Body of pancreas (tissue), 4 donors: ENCODE measurements at regions not wholly inside any gene's neighbourhood (a gene's known extent, or its start where the extent isn't known, plus 50 kb on each side); places are given as distances from the start of the nearest gene placed in this dataset.

ENCODE experiments used
- POLR2A ChIP-seq, 3 donors: fragments of 450-650 bp; IDR thresholded peaks; one replicate each; pipeline ENCODE4 v1.6.1; 2016; ENCODE audit warnings: antibody characterized with exemption in 3 of 3, mild to moderate bottlenecking in 2 of 3
- TF ChIP-seq, protein P1 (sequence below), 7 experiments: fragments of 450-650 bp in 4 of 7; fragments of 200-600 bp in 3 of 7; sonication (generic) in 3 of 7; IDR thresholded peaks; one replicate each; pipeline ENCODE4 v1.5.1; 2016 to 2019; ENCODE audit warnings: antibody characterized with exemption in 7 of 7

DNA sequence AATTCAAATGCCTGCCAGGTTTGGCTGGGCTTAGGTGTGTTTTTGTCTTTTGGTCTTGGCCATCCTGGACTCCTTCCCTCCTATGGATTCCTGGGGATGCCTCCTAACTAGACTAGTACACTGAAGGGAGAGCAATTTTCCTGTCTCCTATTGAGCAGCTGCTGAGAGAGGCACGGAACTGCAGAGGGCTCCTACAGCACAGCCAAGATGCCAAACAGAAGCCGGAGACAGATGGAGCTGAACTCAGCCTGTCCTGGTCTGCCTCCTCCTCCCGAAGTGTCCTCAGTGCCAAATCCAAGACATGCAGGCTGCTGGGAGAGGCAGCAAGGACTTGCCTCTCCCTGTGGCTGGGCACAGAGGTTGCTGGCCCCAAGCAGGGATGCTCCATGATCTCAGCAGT is 256.6 kb upstream of the PROK2 start:
- TF ChIP-seq, protein P1, sequence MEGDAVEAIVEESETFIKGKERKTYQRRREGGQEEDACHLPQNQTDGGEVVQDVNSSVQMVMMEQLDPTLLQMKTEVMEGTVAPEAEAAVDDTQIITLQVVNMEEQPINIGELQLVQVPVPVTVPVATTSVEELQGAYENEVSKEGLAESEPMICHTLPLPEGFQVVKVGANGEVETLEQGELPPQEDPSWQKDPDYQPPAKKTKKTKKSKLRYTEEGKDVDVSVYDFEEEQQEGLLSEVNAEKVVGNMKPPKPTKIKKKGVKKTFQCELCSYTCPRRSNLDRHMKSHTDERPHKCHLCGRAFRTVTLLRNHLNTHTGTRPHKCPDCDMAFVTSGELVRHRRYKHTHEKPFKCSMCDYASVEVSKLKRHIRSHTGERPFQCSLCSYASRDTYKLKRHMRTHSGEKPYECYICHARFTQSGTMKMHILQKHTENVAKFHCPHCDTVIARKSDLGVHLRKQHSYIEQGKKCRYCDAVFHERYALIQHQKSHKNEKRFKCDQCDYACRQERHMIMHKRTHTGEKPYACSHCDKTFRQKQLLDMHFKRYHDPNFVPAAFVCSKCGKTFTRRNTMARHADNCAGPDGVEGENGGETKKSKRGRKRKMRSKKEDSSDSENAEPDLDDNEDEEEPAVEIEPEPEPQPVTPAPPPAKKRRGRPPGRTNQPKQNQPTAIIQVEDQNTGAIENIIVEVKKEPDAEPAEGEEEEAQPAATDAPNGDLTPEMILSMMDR (IDR thresholded peaks at IDR 0.05): no peak
- TF ChIP-seq POLR2A (IDR thresholded peaks at IDR 0.05): no peak
